GM21390 (cell line): ENCODE measurements at regions not wholly inside any gene's neighbourhood (a gene's known extent, or its start where the extent isn't known, plus 50 kb on each side); places are given as distances from the start of the nearest gene placed in this dataset.

Source experiments
- ATAC-seq: cut with Tn5 transposase; IDR thresholded peaks from one replicate; pipeline ENCODE4 v1.9.1; 2021; ENCODE audit not compliant: unreplicated experiment

DNA sequence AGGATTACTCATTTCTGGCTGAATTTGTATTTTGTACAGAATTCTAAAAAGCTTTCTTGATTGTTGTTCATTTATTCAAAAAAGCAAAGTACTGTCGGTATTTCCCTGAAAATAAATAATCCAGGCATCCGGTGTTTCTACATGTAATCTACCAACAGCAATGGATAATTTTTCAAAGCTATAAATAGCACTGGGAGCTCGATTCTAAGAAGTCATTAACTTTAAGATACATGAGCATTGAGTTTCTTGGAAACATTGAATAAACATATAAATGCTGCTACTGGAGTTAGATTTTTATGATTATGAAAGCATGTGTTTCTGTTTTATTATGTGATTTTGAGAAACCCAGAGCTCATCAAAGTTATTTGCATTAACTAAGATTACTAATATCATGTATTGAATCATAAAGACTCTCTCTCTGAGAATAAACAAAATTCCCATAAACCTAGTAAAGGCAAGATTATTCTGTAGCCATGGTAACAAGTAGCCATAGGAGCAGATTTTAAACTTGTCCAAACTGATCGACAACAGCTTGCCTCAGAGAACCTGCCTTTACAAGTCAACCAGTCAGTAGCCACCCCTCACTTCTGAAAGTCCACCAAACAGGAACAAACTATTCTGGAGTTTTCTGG, 197.0 kb downstream of the DRD1 start:
- no peak for ATAC-seq

DNA sequence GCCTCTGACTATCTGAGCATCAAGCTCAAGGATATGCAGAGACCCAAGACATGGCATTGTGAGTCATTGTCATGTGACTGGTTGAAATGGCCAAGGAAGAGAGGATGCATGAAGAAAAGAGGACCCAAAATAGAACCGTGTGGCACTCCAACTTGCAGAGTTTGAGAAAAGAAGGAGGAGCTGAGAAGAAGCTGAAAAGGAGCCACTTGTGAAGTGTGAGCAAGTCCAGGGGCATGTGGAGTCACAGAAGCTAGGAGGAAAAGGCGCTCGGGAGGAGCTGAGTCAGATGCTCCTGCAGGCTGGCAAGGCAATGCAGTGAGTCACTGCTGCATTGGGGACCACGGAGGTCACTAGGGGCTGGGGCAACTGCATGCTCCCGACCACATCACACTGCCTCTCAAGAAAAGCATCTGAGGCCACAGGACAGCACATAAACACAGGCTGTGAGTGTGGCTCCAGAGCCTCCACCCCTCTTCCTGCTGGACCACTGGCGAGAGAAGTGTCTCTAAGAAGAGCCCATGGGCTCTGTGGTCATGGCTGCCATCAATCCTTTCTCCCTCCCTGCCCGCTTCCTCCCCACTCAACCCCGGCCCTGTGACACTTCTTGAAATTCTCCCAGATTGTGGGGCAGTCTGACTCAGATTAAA, 197.6 kb downstream of the DRD1 start:
- no peak for ATAC-seq

DNA sequence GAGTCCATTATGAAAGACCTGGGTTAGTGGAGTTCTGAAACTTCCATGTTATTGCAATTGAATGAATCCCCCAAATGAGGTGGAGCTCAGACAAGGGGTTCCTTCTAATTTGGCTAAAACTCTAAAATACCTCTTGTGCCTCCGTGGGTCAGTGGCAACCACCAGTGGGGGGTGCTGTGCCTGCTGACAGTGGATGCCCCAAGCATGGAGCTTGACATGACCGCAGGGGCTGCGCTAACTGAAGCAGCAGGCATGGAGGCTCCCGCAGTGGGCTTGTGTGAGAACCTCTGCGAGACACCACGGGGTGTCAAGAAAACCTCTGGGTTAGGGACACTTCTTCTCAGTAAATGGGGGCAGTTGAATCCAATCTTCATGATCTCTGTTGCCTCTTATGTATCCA, 200.5 kb downstream of the DRD1 start:
- ATAC-seq: no peak

DNA sequence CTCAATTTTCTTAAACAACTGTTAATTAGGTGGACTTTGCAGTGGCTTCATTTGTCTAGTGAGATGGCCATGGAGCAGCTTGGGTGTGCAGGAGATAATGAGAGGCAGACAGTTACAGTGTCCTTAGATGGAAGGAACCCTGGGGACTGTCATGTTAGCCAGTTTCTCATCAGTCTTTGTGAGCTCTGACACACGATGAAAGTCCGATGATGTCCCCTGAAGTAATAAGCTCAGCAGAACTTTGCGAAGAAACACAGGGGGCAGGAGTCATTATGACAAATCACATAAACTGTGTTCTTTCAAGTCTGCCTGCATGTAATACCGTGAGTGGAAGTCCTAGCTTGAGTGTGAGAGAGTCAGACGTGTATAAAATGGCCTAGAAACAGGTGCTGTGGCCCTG, 201.8 kb downstream of the DRD1 start:
- ATAC-seq: no peak

DNA sequence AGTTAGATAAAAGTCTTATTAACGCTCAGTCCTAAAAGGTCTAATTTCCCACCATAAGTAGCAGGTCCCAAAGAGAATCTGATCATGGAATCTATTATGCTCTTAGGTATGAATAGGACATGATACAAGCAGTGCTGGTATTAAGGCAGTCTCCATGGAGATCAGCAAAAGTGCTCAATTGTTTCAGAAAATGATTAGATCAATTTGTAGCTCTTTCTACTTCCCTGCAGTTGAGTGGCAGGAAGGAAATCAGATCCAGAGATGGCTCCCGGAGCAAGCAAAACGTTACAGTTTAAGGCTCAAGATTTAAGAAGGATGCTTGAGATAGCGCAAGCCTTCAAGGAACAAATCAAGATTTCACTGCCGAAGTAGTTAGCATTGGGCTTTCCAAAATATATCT, 205.7 kb downstream of the DRD1 start:
- no peak for ATAC-seq

DNA sequence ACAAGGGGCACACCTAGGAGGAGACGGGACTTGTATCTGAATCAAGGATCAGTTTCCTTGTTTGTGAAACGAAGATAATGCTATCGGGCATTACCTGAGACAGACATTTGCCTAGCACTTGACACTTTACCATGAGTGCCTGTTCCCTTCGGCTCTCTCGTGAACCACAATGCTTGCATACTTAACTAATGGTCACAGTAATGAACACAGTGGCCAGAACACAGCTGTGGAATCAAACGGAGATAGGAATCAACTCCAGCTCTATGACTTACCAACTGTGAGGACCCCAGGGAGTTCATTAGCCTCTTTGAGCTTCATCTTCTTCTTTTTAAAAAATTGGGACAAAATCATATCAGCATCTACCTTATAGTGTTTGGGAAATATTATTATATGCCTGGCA, 207.8 kb downstream of the DRD1 start:
- no peak for ATAC-seq

DNA sequence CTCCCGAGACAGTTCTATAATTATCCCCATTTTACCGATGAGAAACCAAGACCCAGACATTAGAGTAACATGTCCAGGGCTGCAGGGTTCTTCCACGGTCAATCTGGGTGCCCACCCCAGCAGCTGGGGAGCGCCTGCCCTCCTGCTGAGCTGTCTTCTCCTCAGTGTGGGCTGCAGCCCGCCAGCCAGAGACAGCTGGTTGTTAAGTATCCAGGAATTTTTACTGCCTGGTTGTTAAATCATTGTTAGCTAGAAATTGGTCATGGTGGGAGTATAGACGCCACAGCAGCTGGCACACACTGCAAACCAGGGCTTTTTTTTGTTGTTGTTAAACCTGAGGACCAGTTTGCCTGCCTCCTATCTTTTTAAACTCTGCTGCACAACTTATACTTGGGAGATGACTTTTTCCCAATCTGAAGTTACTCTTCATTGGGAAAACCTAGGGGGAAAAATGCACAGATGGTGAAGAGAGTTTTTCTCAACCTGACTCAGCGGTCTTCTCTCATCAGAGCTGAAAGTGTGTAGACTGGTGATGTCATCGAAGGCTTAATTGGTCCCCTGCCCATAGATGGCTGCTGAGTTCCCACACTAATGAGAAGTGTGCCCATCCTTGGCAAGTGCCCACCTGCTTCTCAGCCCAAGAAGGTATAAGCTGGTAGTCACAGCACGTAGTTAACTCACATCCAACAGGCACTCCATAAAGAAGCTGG, 208.6 kb downstream of the DRD1 start:
- no peak for ATAC-seq

DNA sequence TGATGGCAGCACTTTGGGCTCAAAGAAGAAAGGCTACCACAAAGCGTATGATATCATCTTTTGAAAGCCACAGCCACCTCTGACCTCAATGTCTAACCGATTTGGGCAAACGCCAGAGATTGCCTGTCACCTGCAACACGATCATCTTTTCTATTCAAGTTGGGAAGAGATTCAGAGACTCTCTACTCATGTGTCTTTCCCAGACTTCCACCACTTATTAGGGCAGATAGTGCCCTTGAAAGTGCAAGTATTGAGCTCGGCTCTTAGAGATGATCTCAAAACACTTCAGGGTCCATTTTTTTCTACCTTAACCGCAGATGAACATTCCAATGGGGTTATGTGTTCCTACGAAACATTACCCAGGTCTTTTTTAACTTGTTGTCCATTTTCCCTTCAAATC, 213.7 kb downstream of the DRD1 start:
- no peak for ATAC-seq

DNA sequence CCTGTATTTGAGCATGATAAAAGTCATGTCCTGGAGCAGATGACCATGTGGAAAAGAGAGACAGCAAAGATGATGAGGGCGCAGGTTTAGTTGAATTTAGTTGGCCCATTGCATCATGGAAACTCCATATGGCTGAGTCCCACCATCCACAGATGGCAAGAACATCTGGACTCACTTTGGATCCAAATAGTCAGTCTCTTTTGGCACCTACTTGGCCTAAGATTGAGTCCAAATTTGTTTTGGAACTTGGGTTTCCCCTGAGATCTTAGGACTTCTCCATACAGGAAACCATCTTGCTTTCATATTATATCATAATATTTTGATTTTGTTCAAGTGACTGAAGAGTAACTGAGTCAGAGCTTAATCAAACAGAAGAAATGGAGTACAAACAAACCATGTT, 217.5 kb downstream of the DRD1 start:
- ATAC-seq: no peak

DNA sequence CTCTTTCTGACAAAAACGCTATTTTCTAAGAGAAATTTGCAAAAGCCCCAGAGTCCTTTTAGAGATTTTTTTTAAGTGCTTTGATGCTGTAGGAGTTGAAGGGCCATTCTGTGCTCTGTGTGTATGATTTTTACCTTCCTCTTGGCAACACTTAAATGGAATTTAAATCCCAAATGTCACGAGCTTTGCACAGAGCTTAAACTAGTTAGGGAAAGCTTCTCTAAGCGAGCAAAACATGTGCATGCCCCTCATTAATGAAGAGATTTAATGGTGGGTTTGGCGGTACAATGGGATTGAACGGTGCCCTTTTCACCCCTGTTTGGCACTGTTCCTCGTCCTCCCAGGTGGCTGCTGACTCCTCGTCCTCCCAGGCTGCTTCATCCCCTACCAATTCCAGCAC, 220.7 kb downstream of the DRD1 start:
- no peak for ATAC-seq

DNA sequence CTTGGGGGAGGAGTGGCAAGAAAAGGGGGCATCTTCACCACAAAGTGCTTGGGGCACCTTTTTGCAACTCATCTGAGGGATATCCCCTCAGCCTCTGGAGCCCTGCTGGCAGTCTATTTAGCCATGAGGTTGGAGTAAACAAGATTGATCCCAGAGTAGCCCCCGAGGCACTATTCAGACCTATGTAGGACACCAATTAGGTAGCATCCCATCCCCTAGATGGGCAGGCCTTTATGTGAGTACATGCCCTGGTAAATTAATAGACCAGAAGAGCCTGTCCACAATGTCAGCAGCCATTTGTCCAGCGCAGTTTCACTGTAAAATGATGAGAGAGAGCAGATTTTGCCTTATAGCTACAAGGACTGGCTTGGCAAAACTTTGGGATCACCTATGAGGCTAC, 221.4 kb downstream of the DRD1 start:
- ATAC-seq: no peak

DNA sequence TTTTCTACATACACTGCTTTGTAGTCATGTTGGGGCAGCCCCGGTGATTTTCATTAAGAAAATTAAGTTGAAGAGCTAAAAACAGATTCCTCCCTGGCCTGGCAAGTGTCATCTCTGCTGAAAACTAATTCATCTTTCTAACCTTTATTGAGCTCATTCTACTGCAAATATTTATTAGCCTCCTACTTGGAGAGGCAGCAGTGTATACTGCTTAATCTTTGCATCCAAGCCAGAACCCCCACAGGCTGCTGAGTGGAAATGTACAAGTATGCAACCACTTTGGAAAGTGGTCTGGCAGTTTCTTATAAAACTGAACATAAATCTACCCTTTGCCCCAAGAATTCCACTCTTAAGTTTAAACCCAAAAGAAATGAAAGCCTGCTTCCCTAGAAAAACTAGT, 223.4 kb downstream of the DRD1 start:
- ATAC-seq: no peak

DNA sequence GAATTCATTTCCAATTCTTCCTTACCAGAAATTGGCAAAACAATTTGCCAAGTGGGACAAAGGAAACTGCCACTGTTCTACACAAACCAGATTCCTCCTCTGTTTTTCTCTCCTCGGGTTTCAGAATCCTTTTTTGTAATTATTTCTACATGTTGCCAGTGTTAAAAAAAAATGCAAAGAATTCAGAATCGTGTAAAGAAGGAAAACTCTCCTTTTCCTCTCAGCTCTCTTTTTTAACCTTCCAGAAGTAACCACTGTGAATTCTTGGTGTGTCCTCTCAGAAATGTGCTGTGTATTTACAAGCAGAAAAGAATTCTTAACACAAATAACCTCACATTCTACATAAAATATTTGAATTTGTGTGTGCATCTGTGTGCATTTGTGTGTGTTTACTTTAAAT, 224.6 kb downstream of the DRD1 start:
- ATAC-seq: no peak

DNA sequence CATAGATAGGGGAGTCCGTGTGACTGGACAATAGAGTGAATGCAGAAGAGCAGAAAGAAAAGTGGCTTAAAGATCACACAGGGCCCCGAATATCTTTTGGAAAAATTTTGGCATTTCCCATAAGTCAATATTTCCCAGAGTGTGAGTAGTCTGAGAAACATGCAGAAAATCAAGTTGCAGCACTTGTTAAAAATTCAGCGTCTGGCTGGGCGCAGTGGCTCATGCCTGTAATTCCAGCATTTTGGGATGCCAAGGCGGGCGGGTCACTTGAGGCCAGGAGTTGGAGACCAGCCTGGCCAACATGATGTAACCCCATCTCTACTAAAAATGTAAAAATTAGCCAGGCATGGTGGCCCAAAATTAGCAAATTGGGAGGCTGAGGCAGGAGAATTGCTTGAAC, 227.0 kb downstream of the DRD1 start:
- no peak for ATAC-seq

DNA sequence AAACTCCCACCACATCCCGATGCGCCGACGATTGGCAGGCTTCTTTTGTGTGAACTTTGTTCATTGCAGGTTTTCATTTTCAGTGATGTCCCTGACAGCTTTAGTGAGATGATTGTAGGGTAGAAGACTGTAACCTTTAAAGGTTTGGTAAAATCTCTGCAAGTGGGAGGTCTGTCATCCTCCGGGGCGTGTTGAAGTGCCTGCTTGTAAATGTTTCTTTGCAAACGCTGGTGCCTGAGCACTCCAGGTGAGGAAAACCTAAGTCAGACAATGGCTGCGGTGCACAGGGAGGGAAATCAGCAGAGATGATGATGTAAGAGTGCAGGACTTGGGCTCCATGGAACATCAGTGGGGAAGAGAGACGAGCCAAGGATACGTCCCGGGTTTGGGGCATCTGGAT, 228.1 kb downstream of the DRD1 start:
- ATAC-seq: no peak

DNA sequence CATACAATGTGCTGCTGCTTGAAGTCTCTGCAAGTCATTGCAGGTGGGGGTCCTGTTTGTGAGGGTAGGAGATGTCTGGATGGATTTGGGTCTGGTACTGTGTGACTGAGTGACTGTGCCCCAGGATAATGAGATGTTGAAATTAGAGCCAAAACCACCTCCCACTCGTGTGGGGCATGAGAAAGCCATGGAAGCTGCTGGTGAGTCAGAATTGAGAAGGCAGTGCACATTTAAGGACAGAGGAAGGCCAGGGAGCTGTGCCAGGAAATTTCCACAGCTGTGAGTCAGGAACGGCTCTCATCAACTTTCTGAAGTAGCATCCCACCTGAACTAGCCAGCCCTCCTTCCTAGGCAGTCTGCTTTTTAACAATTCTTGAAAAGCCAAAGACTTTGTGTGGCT, 229.8 kb downstream of the DRD1 start:
- no peak for ATAC-seq

DNA sequence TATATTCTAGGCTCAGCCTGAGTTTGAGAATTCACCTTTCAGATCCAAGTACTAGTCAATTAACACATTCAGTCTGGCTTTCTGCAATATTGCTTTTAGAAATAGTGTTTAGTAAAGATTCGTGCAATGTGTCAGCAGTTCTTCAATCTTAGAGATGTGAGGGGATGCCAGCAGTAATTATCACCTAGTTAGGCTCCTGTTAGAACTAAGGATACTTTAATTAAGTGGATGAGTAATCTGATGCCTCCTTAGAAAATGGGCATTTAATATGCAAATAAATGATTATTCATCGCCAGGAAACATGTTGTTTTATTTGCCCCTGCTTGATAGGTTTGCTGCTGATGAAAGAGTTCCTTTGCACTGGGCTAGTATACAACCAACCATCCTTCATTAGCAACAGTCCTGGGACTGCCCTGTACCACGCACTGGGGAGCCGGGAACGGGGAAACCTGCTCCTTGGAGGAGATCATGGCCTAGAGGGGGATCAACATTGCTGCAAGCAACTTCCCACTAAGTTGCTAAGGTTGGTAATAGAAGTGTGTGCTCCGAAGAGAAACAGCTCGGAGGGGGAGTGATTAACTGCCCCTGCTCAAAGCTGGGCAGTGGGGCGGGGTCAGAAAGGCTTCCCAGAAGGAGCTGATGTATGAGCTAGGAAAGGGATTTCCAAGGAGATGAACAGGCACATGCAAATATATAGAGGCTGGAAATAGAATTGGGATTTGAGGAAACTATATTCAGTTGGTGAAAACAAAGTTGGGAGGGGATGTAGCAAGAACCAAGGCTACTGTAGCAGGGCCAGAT, 231.8 kb downstream of the DRD1 start:
- no peak for ATAC-seq

DNA sequence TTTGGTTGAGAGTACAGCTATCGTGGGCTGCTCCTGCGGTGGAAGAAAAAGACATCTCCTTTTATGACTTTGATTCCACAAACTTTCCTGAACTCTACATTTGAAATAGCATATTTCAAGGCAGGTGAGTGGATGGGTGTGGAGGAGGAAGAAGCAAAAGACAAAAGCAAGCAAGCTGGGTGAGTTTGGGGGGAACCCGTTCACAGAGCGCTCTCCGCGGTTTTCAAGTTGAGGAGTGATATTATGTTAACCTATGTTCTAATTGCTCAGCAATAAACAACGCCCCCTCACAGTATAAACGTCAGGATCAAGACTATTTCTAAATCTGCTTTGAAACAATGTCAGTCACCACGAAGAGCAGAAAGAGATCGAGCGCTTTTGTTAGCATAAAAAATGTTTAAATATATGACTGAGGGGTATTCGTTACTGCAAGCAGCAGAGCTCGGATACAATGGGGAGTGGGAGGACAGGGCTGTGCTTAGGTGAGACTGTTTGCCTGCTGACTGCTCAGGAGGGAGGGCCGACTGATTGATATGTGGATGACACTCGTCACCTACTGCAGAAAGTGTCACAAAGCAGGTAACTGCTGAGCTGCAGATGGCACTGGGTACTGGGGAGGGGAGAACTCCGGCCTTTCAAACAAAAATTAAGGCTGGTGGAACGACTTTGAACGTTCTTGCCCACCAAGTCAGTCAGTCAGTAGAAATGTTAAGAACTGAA, 236.5 kb downstream of the DRD1 start:
- no peak for ATAC-seq

DNA sequence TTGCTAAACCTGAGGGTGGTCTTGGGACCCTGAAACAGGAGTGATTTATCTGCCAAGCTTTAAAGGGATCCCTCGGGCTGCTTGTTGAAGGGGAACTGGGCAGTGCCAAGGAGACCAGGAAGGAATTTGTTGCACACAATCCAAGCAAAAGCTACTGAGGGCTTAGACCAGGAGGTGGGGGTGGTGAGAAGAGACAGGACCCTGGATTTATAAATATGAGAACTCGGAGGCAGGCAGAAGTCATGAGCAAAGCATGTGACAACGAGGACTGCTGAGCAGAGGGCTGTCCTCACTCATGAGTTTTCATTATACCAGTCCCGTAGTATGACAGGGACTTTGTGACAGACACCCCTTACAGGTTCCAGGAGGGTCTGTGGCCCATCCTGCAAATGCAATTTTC, 237.3 kb downstream of the DRD1 start:
- no peak for ATAC-seq

DNA sequence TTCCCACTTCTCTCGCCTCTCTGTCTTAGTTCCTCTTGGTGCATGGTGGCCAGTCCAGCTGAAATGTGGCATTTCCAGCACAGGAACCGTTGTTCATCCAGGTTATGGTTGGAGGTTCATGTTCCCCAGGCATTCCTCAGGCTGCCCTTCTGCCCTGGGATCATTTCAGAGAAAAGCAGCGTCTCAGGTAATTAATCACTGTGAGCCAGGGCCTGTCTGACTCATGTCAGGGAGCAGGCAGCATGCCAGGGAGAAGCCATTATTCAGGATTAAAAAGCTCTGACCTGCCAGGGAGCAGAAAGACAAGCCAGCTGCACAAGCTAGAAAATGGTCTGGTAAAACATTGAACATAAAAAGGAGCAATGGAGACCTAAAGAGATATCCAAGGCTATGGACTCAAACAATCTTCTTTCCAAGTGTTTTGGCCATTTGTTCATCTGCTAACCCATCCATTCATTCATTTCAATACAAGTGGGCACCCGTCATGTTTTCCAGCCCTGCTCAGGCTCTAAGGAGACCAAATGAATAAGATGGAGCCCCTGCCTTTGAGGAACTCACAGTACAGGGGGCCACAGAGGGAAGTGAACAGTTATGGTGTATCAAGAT, 241.4 kb downstream of the DRD1 start:
- ATAC-seq: no peak

DNA sequence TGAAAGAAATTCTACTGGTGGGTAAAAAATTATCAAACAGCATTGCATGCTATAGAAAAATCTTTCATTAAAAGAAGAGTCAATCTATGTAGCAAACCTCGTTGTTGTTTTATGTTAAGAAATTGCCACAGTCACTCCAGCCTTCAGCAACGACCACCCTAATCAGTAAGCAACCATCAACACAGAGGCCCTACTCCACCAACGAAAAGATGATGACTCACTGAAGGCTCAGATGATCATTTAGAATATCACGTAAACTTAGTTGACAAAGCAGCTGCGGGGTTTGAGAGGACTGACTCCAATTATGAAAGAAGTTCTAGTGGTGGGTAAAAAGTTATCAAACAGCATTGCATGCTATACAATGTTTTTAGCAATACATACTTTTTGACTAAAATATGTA, 242.6 kb downstream of the DRD1 start:
- no peak for ATAC-seq
